ENCODE measurements at regions not wholly inside any gene's neighbourhood (a gene's known extent, or its start where the extent isn't known, plus 50 kb on each side); places are given as distances from the start of the nearest gene placed in this dataset.
"Not testable (repeated sequence)": the region's sequence is repeated elsewhere in the genome, so short reads cannot be mapped to it uniquely, and the experiment has no call there.

- ChIA-PET CTCF (interaction anchor here (0.7 to 2.5 kb wide), 3 partner anchors 111 to 365 kb away, joined by 5 to 12 read pairs (median 5); no protein-coding TSS in a partner anchor), POLR2A (interaction anchor here (0.6 kb wide), 1 partner anchor 113 kb away, joined by 3 read pairs; no protein-coding TSS in a partner anchor)
- Histone ChIP-seq H3K4me3 (ENCODE audit: low read depth, low read length) (no peak overlapping the region), H3K27me3 (ENCODE audit: control insufficient read depth, insufficient read depth, low read length) (no peaks in the 10 kb centered on the region), H3K27ac (ENCODE audit: low read depth, low read length) (no peak overlapping the region), H3K9me3 (ENCODE audit: control insufficient read depth, insufficient read depth, low read length) (peaks cover 13% of the 10 kb centered on the region)
- DNase-seq (ENCODE audit: low read depth, low spot score), result no peak
- TF ChIP-seq CTCF (IDR thresholded peaks at IDR 0.05; ENCODE audit: low read depth, low read length), result no peak
Measured at GRCh38 chr15:89023311-89023961, 64.8 kb upstream of the ABHD2 start.

- POLR2A ChIA-PET, result no interaction called here
- TF ChIP-seq CTCF (IDR thresholded peaks at IDR 0.05; ENCODE audit: low read depth, low read length), result no peak
- CTCF ChIA-PET, result interaction anchor here (0.7 to 2.5 kb wide), 3 partner anchors 9 to 183 kb away, joined by 3 to 12 read pairs (median 3); no protein-coding TSS in a partner anchor
Measured at GRCh38 chr15:89024418-89024817, 63.8 kb upstream of the ABHD2 start.

GRCh38 chr15:89026167-89026566 is 62.1 kb upstream of the ABHD2 start:
- peaks cover 13% of the 10 kb centered on the region for H3K9me3 ChIP-seq (ENCODE audit: control insufficient read depth, insufficient read depth, low read length)
- H3K27me3 ChIP-seq (ENCODE audit: control insufficient read depth, insufficient read depth, low read length), result no peaks in the 10 kb centered on the region
- H3K4me3 ChIP-seq (ENCODE audit: low read depth, low read length), result no peak overlapping the region
- no peak for DNase-seq (ENCODE audit: low read depth, low spot score)
- POLR2A ChIA-PET, result no interaction called here
- CTCF ChIA-PET, result interaction anchor here (0.9 to 2.3 kb wide), 4 partner anchors 23 to 151 kb away, joined by 3 to 8 read pairs (median 4); no protein-coding TSS in a partner anchor
- TF ChIP-seq CTCF (IDR thresholded peaks at IDR 0.05; ENCODE audit: low read depth, low read length), result no peak
- H3K27ac ChIP-seq (ENCODE audit: low read depth, low read length), result no peak overlapping the region

More at GRCh38 chr15:89024418-89024817, 63.8 kb upstream of the ABHD2 start:
- Histone ChIP-seq H3K9me3 (ENCODE audit: control insufficient read depth, insufficient read depth, low read length) (peaks cover 13% of the 10 kb centered on the region), H3K27me3 (ENCODE audit: control insufficient read depth, insufficient read depth, low read length) (no peaks in the 10 kb centered on the region), H3K4me3 (ENCODE audit: low read depth, low read length) (no peak overlapping the region), H3K27ac (ENCODE audit: low read depth, low read length) (no peak overlapping the region)
- no peak for DNase-seq (ENCODE audit: low read depth, low spot score)

GRCh38 chr15:89028036-89028435 is 60.2 kb upstream of the ABHD2 start:
- no peak overlapping the region for H3K27ac ChIP-seq (ENCODE audit: low read depth, low read length)
- POLR2A ChIA-PET, result no interaction called here
- no peaks in the 10 kb centered on the region for H3K27me3 ChIP-seq (ENCODE audit: control insufficient read depth, insufficient read depth, low read length)
- CTCF ChIA-PET, result interaction anchor here (1.2 to 2.3 kb wide), 3 partner anchors 123 to 179 kb away, joined by 4 to 8 read pairs (median 6); no protein-coding TSS in a partner anchor
- DNase-seq (ENCODE audit: low read depth, low spot score), result no peak
- no peak overlapping the region for H3K4me3 ChIP-seq (ENCODE audit: low read depth, low read length)
- H3K9me3 ChIP-seq (ENCODE audit: control insufficient read depth, insufficient read depth, low read length), result peaks cover 16% of the 10 kb centered on the region
- no peak for TF ChIP-seq CTCF (IDR thresholded peaks at IDR 0.05; ENCODE audit: low read depth, low read length)

GRCh38 chr15:89030311-89030710 is 57.9 kb upstream of the ABHD2 start:
- Histone ChIP-seq H3K27ac (ENCODE audit: low read depth, low read length) (no peak overlapping the region), H3K4me3 (ENCODE audit: low read depth, low read length) (no peak overlapping the region), H3K27me3 (ENCODE audit: control insufficient read depth, insufficient read depth, low read length) (no peaks in the 10 kb centered on the region), H3K9me3 (ENCODE audit: control insufficient read depth, insufficient read depth, low read length) (peaks cover 14% of the 10 kb centered on the region)
- ChIA-PET POLR2A (no interaction called here), CTCF (interaction anchor here (0.5 to 1.2 kb wide), 3 partner anchors 14 to 307 kb away, joined by 3 to 4 read pairs (median 3); no protein-coding TSS in a partner anchor)
- TF ChIP-seq CTCF (IDR thresholded peaks at IDR 0.05; ENCODE audit: low read depth, low read length), result no peak
- DNase-seq (ENCODE audit: low read depth, low spot score), result no peak

- H3K27ac ChIP-seq (ENCODE audit: low read depth, low read length); DNase-seq (ENCODE audit: low read depth, low spot score); H3K4me3 ChIP-seq (ENCODE audit: low read depth, low read length); H3K9me3 ChIP-seq (ENCODE audit: control insufficient read depth, insufficient read depth, low read length); H3K27me3 ChIP-seq (ENCODE audit: control insufficient read depth, insufficient read depth, low read length): not testable (repeated sequence)
- POLR2A ChIA-PET, result interaction anchor here (0.6 kb wide), 1 partner anchor 126 kb away, joined by 3 read pairs; no protein-coding TSS in a partner anchor
- CTCF ChIA-PET, result interaction anchor here (0.8 to 3.1 kb wide), 6 partner anchors 9 to 145 kb away, joined by 3 to 18 read pairs (median 4); no protein-coding TSS in a partner anchor
Measured at GRCh38 chr15:89031637-89032285, 56.5 kb upstream of the ABHD2 start.
